CD4-positive, alpha-beta T cell (primary cell): ENCODE measurements at regions not wholly inside any gene's neighbourhood (a gene's known extent, or its start where the extent isn't known, plus 50 kb on each side); places are given as distances from the start of the nearest gene placed in this dataset.

Source experiments
- ATAC-seq: fragments of 200-7000 bp; cut with Tn5 transposase; one replicate; pipeline ENCODE4 v1.10.0; 2022; ENCODE audit warnings: mild to moderate bottlenecking; ENCODE audit not compliant: poor library complexity
- CTCF ChIA-PET: fragments of 350-600 bp; sonication (Branson Sonifier 250); formaldehyde crosslinking; loops from one replicate; lab custom pipeline; 2021; ENCODE audit warnings: antibody characterized with exemption, inconsistent platforms; lab: Charles Lee
- POLR2A ChIA-PET: fragments of 350-600 bp; sonication (Branson Sonifier 250); formaldehyde crosslinking; loops from one replicate; lab custom pipeline; 2021; ENCODE audit warnings: antibody characterized with exemption, inconsistent platforms; lab: Charles Lee
- DNase-seq, 14 experiments: peaks; one replicate each; pipeline ENCODE4 v3.0.0-alpha.2; 2013 to 2020; ENCODE audit warnings: mixed read lengths in 2 of 14
- H3K27ac ChIP-seq, 2 donors: one replicate each; pipeline versions ENCODE4 v1.5.1 to v1.7.0; 2013; ENCODE audit warnings: low read length in 2 of 2, low read depth in 1 of 2, mild to moderate bottlenecking in 1 of 2
- H3K27me3 ChIP-seq, 2 experiments: 1 replicate in 1 of 2; 2 replicates in 1 of 2; pipeline versions ENCODE4 v1.6.1 to v1.7.0; 2013; ENCODE audit warnings: low read length in 2 of 2, control low read depth in 1 of 2, mild to moderate bottlenecking in 1 of 2, moderate library complexity in 1 of 2; ENCODE audit not compliant: insufficient read depth in 2 of 2, control insufficient read depth in 1 of 2
- H3K36me3 ChIP-seq: one replicate; pipeline ENCODE4 v1.6.1; 2013; ENCODE audit warnings: low read length, control low read depth; ENCODE audit not compliant: insufficient read depth
- H3K4me1 ChIP-seq: one replicate; pipeline ENCODE4 v1.6.1; 2013; ENCODE audit warnings: low read length, control low read depth; ENCODE audit not compliant: insufficient read depth
- H3K4me3 ChIP-seq: one replicate; pipeline ENCODE4 v1.5.1; 2013; ENCODE audit warnings: mild to moderate bottlenecking, low read length, moderate library complexity
- H3K9me3 ChIP-seq, 2 experiments: 1 replicate in 1 of 2; 2 replicates in 1 of 2; pipeline versions ENCODE4 v1.6.1 to v1.7.0; 2013; ENCODE audit warnings: low read length in 2 of 2, mild to moderate bottlenecking in 2 of 2, control low read depth in 1 of 2, moderate library complexity in 1 of 2; ENCODE audit not compliant: control insufficient read depth in 1 of 2, insufficient read depth in 1 of 2
- H3K27ac Mint-ChIP-seq: one replicate; pipeline ENCODE4 v1.8.0; 2020; ENCODE audit warnings: mixed read lengths
- H3K27me3 Mint-ChIP-seq: one replicate; pipeline ENCODE4 v1.8.0; 2021; ENCODE audit warnings: mixed read lengths
- H3K36me3 Mint-ChIP-seq: one replicate; pipeline ENCODE4 v1.8.0; 2021; ENCODE audit warnings: low read depth, mixed read lengths
- H3K4me1 Mint-ChIP-seq: one replicate; pipeline ENCODE4 v1.8.0; 2021; ENCODE audit warnings: low read depth, mixed read lengths
- H3K4me3 Mint-ChIP-seq: one replicate; pipeline ENCODE4 v1.8.0; 2020; ENCODE audit warnings: mild to moderate bottlenecking, mixed read lengths
- H3K9me3 Mint-ChIP-seq: one replicate; pipeline ENCODE4 v1.8.0; 2020; ENCODE audit warnings: mixed read lengths
- CTCF ChIP-seq: fragments of 200-600 bp; IDR thresholded peaks from one replicate; pipeline ENCODE4 v1.8.0; 2022; ENCODE audit warnings: antibody characterized with exemption, mild to moderate bottlenecking
- intact Hi-C, 2 experiments: fragments of 100-400 bp; cut with DNase I in 1 of 2; cut with micrococcal nuclease in 1 of 2; formaldehyde crosslinking; loops; one replicate each; pipeline versions ENCODE4 v1.15.1 to v1.9.0; 2023 to 2025; cut with DNase I, micrococcal nuclease

GRCh38 chr6:82705579-82705978, 342.0 kb downstream of the TPBG start:
- DNase-seq (no peak), ATAC-seq (no peak)
- Mint-ChIP-seq H3K27me3 (no peaks in the 10 kb centered on the region), H3K9me3 (peaks cover 12% of the 10 kb centered on the region), H3K36me3 (no peaks in the 10 kb centered on the region), H3K4me1 (no peaks in the 10 kb centered on the region), H3K27ac (no peak overlapping the region), H3K4me3 (no peak overlapping the region)
- no peak overlapping the region for H3K27ac ChIP-seq
- POLR2A ChIA-PET: no interaction called here
- CTCF ChIA-PET: no interaction called here
- H3K4me3 ChIP-seq: no peak overlapping the region
- H3K27me3 ChIP-seq: no peaks in the 10 kb centered on the region
- TF ChIP-seq CTCF: no peak
- H3K4me1 ChIP-seq: no peaks in the 10 kb centered on the region
- H3K36me3 ChIP-seq: no peaks in the 10 kb centered on the region
- H3K9me3 ChIP-seq: peaks cover 0 to 4% of the 10 kb centered on the region in 2 experiments
- intact Hi-C loops: no loop called here

GRCh38 chr6:82711105-82711827, 347.6 kb downstream of the TPBG start:
- H3K4me1 ChIP-seq: no peaks in the 10 kb centered on the region
- CTCF ChIA-PET: no interaction called here
- DNase-seq (no peak), ATAC-seq (no peak)
- POLR2A ChIA-PET: no interaction called here
- H3K4me3 ChIP-seq: no peak overlapping the region
- Mint-ChIP-seq H3K36me3 (no peaks in the 10 kb centered on the region), H3K4me3 (no peak overlapping the region), H3K27ac (no peak overlapping the region), H3K27me3 (peaks cover 25% of the 10 kb centered on the region), H3K4me1 (no peaks in the 10 kb centered on the region), H3K9me3 (peaks cover 14% of the 10 kb centered on the region)
- no peaks in the 10 kb centered on the region for H3K9me3 ChIP-seq
- no peak for TF ChIP-seq CTCF
- intact Hi-C loops: no loop called here
- H3K27me3 ChIP-seq: no peaks in the 10 kb centered on the region
- no peaks in the 10 kb centered on the region for H3K36me3 ChIP-seq
- no peak overlapping the region for H3K27ac ChIP-seq

GRCh38 chr6:82711971-82712370, 348.4 kb downstream of the TPBG start:
- H3K4me3 Mint-ChIP-seq: no peak overlapping the region
- CTCF ChIA-PET: no interaction called here
- H3K4me1 Mint-ChIP-seq: no peaks in the 10 kb centered on the region

More at GRCh38 chr6:82711971-82712370, 348.4 kb downstream of the TPBG start:
- Histone ChIP-seq H3K4me1 (no peaks in the 10 kb centered on the region), H3K4me3 (no peak overlapping the region), H3K27ac (no peak overlapping the region), H3K9me3 (no peaks in the 10 kb centered on the region), H3K27me3 (no peaks in the 10 kb centered on the region), H3K36me3 (no peaks in the 10 kb centered on the region)
- POLR2A ChIA-PET: no interaction called here
- peaks cover 25% of the 10 kb centered on the region for H3K27me3 Mint-ChIP-seq
- no peak for TF ChIP-seq CTCF
- H3K36me3 Mint-ChIP-seq: no peaks in the 10 kb centered on the region
- intact Hi-C loops: no loop called here
- no peak overlapping the region for H3K27ac Mint-ChIP-seq
- ATAC-seq (no peak), DNase-seq (no peak)
- peaks cover 12% of the 10 kb centered on the region for H3K9me3 Mint-ChIP-seq
